WTC11 (cell line): ENCODE measurements at regions not wholly inside any gene's neighbourhood (a gene's known extent, or its start where the extent isn't known, plus 50 kb on each side); places are given as distances from the start of the nearest gene placed in this dataset.

Source experiments
- ATAC-seq: fragments of 200-7000 bp; cut with Tn5 transposase; 2 replicates; pipeline ENCODE4 v1.10.0; 2021; ENCODE audit warnings: mild to moderate bottlenecking, moderate library complexity
- CTCF ChIA-PET: fragments of 300-600 bp; sonication (Branson Sonifier 250); formaldehyde crosslinking; loops from one replicate; lab custom pipeline; 2021; ENCODE audit warnings: antibody characterized with exemption; lab: Charles Lee
- POLR2A ChIA-PET: fragments of 350-600 bp; sonication (Branson Sonifier 250); formaldehyde crosslinking; loops from one replicate; lab custom pipeline; 2021; ENCODE audit warnings: antibody characterized with exemption; lab: Charles Lee
- DNase-seq: peaks from one replicate; pipeline ENCODE4 v3.0.0; 2021; ENCODE audit warnings: low spot score
- H3K27ac Mint-ChIP-seq: 2 replicates; pipeline ENCODE4 v1.8.0; 2021; ENCODE audit warnings: mixed read lengths
- H3K27me3 Mint-ChIP-seq: 2 replicates; pipeline ENCODE4 v1.8.0; 2021; ENCODE audit warnings: low read depth, mild to moderate bottlenecking, moderate library complexity, mixed read lengths
- H3K36me3 Mint-ChIP-seq: 2 replicates; pipeline ENCODE4 v1.8.0; 2021; ENCODE audit warnings: mixed read lengths
- H3K4me1 Mint-ChIP-seq: 2 replicates; pipeline ENCODE4 v1.8.0; 2022; ENCODE audit warnings: mixed read lengths
- H3K4me3 Mint-ChIP-seq: 2 replicates; pipeline ENCODE4 v1.8.0; 2021; ENCODE audit warnings: mild to moderate bottlenecking, moderate library complexity, mixed read lengths
- H3K9me3 Mint-ChIP-seq: 2 replicates; pipeline ENCODE4 v1.8.0; 2021; ENCODE audit warnings: mixed read lengths
- AFF4 ChIP-seq: sonication (generic); formaldehyde crosslinking; IDR thresholded peaks from 2 replicates; pipeline ENCODE4 v1.8.1; 2023; ENCODE audit warnings: mild to moderate bottlenecking, missing genetic modification reagents, borderline replicate concordance
- ARID4B ChIP-seq: sonication (generic); formaldehyde crosslinking; IDR thresholded peaks from 2 replicates; pipeline ENCODE4 v1.8.0; 2023; ENCODE audit warnings: missing genetic modification reagents, mild to moderate bottlenecking, borderline replicate concordance
- CBFB ChIP-seq: sonication (generic); formaldehyde crosslinking; IDR thresholded peaks from 2 replicates; pipeline ENCODE4 v1.8.1; 2022; ENCODE audit warnings: mild to moderate bottlenecking, low read depth, missing genetic modification reagents
- CDX4 ChIP-seq: fragments of 250-450 bp; sonication (Bioruptor Pico); IDR thresholded peaks from 2 replicates; pipeline ENCODE4 v1.9.0; 2021; ENCODE audit warnings: moderate library complexity, mild to moderate bottlenecking, inconsistent platforms, borderline replicate concordance
- CREB1 ChIP-seq: sonication (generic); formaldehyde crosslinking; IDR thresholded peaks from 2 replicates; pipeline ENCODE4 v1.8.0; 2023; ENCODE audit warnings: mild to moderate bottlenecking, missing genetic modification reagents
- CTCF ChIP-seq: fragments of 200-600 bp; IDR thresholded peaks from 2 replicates; pipeline ENCODE4 v1.8.0; 2022; ENCODE audit warnings: antibody characterized with exemption
- E2F5 ChIP-seq: sonication (generic); formaldehyde crosslinking; IDR thresholded peaks from 2 replicates; pipeline ENCODE4 v1.8.1; 2022; ENCODE audit warnings: mild to moderate bottlenecking, moderate library complexity, missing genetic modification reagents
- GRHL2 ChIP-seq: fragments of 250-450 bp; sonication (Bioruptor Pico); IDR thresholded peaks from 2 replicates; pipeline ENCODE4 v1.8.0; 2022; ENCODE audit warnings: mild to moderate bottlenecking, moderate library complexity; ENCODE audit not compliant: insufficient replicate concordance, severe bottlenecking
- KAT7 ChIP-seq: sonication (generic); formaldehyde crosslinking; IDR thresholded peaks from 2 replicates; pipeline ENCODE4 v1.8.1; 2023; ENCODE audit warnings: missing genetic modification reagents, mild to moderate bottlenecking, borderline replicate concordance
- MYBL2 ChIP-seq: sonication (generic); formaldehyde crosslinking; IDR thresholded peaks from 2 replicates; pipeline ENCODE4 v1.8.1; 2023; ENCODE audit warnings: mild to moderate bottlenecking, moderate library complexity, missing genetic modification reagents
- PRRX2 ChIP-seq: fragments of 250-450 bp; sonication (Bioruptor Pico); IDR thresholded peaks from 2 replicates; pipeline ENCODE4 v1.8.0; 2021; ENCODE audit warnings: mild to moderate bottlenecking
- RORB ChIP-seq: fragments of 250-450 bp; sonication (Bioruptor Pico); IDR thresholded peaks from 2 replicates; pipeline ENCODE4 v1.9.0; 2021; ENCODE audit warnings: mild to moderate bottlenecking
- TCF7 ChIP-seq: sonication (generic); formaldehyde crosslinking; IDR thresholded peaks from 2 replicates; pipeline ENCODE4 v1.8.0; 2022; ENCODE audit warnings: mild to moderate bottlenecking, low read depth, missing genetic modification reagents, moderate library complexity
- ZNF121 ChIP-seq: sonication (generic); formaldehyde crosslinking; IDR thresholded peaks from 2 replicates; pipeline ENCODE4 v1.8.0; 2023; ENCODE audit warnings: missing genetic modification reagents
- ZNF263 ChIP-seq: sonication (generic); formaldehyde crosslinking; IDR thresholded peaks from 2 replicates; pipeline ENCODE4 v1.8.1; 2022; ENCODE audit warnings: low read depth, mild to moderate bottlenecking, moderate library complexity, missing genetic modification reagents

- POLR2A ChIA-PET = no interaction called here
- no peak overlapping the region for H3K27ac Mint-ChIP-seq
- CTCF ChIA-PET = no interaction called here
- TF ChIP-seq TCF7 (CRISPR knock-in tag) = no peak
- no peak for TF ChIP-seq CREB1 (CRISPR knock-in tag)
- no peak for TF ChIP-seq E2F5 (CRISPR knock-in tag)
- TF ChIP-seq MYBL2 = no peak
- TF ChIP-seq RORB = no peak
- TF ChIP-seq AFF4 (CRISPR knock-in tag) = no peak
- TF ChIP-seq ARID4B = no peak
- TF ChIP-seq GRHL2 (CRISPR knock-in tag) = no peak
- no peak for TF ChIP-seq KAT7
- TF ChIP-seq, all 79 proteins: peak for 0
- DNase-seq (no peak), ATAC-seq (no peak)
- Mint-ChIP-seq H3K4me3 (no peak overlapping the region), H3K4me1 (peaks cover 24% of the 10 kb centered on the region), H3K27me3 (peaks cover 3% of the 10 kb centered on the region; the same call in 1 of the 2 replicates), H3K9me3 (peaks cover 12% of the 10 kb centered on the region), H3K36me3 (peaks cover 6% of the 10 kb centered on the region; the same call in 1 of the 2 replicates)
Observed at GRCh38 chr1:166471359-166471758, 304.6 kb upstream of the FAM78B start.

GRCh38 chr1:166479052-166479631, 312.3 kb upstream of the FAM78B start:
- H3K4me3 Mint-ChIP-seq = no peak overlapping the region
- H3K9me3 Mint-ChIP-seq = peaks cover 7% of the 10 kb centered on the region
- no peak overlapping the region for H3K27ac Mint-ChIP-seq
- no peaks in the 10 kb centered on the region for H3K36me3 Mint-ChIP-seq
- no peak for TF ChIP-seq TCF7 (CRISPR knock-in tag)
- no peak for TF ChIP-seq CDX4 (CRISPR knock-in tag)
- no peak for TF ChIP-seq ZNF263 (CRISPR knock-in tag)
- no peak for TF ChIP-seq ZNF121 (CRISPR knock-in tag)
- no peak for TF ChIP-seq CBFB (CRISPR knock-in tag)
- no peak for TF ChIP-seq PRRX2 (CRISPR knock-in tag)
- TF ChIP-seq CTCF = peak; percentile 78
- ATAC-seq (no peak), DNase-seq (peak; percentile 66)
- H3K4me1 Mint-ChIP-seq = peaks cover 12% of the 10 kb centered on the region
- POLR2A ChIA-PET = no interaction called here
- CTCF ChIA-PET = interaction anchor here (0.6 to 1.9 kb wide), 39 partner anchors 8 to 596 kb away, joined by 3 to 13 read pairs (median 4); partner anchors contain the start of gene FAM78B
- H3K27me3 Mint-ChIP-seq = no peaks in the 10 kb centered on the region; the same call in 1 of the 2 replicates
